HG03025 (cell line): ENCODE measurements at regions not wholly inside any gene's neighbourhood (a gene's known extent, or its start where the extent isn't known, plus 50 kb on each side); places are given as distances from the start of the nearest gene placed in this dataset.

Experiments
- ATAC-seq: cut with Tn5 transposase; IDR thresholded peaks from one replicate; pipeline ENCODE4 v1.9.1; 2021; ENCODE audit warnings: mild to moderate bottlenecking, moderate library complexity; ENCODE audit not compliant: unreplicated experiment, low FRiP score

DNA sequence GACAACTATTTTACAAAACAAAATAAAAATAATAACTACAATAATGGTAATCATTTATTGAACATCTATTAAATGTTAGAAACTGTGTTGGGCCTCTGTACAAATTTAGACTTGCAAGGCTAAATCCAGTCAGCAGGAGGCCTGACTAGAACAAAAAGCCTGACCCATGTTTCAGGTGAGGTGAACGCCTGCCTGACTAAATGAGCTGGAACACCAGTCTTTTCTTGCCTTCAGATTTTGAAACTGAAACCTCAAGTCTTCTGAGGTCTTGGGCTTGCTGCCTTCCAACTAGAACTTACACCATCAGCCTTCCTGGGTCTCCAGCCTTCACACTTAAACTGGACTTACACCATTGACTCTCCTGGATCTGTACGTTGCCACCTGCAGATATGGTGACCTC, 706.9 kb downstream of the TBL1XR1 start:
- no peak for ATAC-seq

DNA sequence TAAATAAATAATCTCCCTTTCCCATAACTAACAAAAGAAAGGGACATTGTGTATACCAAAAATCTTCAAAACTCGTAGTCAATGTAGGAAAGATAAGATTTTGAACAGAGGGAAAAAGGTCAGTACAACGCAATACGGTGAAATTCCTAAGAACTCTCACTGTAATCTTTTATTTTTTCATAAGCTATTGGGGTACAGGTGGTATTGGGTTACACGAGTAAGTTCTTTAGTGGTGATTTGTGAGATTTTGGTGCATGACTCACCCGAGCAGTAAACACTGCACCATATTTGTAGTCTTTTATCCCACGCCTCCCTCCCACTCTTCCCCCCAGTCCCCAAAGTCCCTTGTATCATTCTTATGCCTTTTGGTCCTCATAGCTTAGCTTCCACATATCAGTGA, 718.0 kb downstream of the TBL1XR1 start:
- ATAC-seq, result no peak

GRCh38 chr3:176469694-176470205, 727.5 kb downstream of the TBL1XR1 start:
- ATAC-seq, result no peak

DNA sequence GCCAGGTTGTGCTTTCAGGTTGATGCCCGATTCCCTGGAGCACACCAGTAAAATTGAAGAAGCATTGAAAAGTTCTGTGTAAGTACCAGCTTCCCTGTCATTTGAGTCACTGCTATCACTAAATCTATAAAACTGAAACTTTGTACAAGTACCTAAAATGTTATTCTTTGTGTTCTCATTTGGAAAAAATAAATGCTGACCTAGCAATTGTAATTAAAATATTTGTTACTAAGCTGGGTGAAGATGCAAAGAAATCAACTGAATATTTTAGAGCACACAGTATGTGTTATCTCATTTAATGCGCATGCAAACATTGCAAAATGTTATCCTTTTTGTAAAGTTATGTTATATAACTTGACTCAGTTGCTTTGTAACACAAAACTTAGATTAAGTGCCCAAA, 733.7 kb downstream of the TBL1XR1 start:
- ATAC-seq, result no peak

- no peak for ATAC-seq
Measured at GRCh38 chr3:176447369-176447768, 749.9 kb downstream of the TBL1XR1 start.

GRCh38 chr3:176442326-176442725, 755.0 kb downstream of the TBL1XR1 start:
- no peak for ATAC-seq

GRCh38 chr3:176439729-176440128, 757.6 kb downstream of the TBL1XR1 start:
- ATAC-seq, result no peak

GRCh38 chr3:176431991-176432390, 765.3 kb downstream of the TBL1XR1 start:
- ATAC-seq, result no peak

GRCh38 chr3:176431038-176431418, 766.3 kb downstream of the TBL1XR1 start:
- no peak for ATAC-seq

GRCh38 chr3:176430244-176431037, 766.8 kb downstream of the TBL1XR1 start:
- no peak for ATAC-seq

DNA sequence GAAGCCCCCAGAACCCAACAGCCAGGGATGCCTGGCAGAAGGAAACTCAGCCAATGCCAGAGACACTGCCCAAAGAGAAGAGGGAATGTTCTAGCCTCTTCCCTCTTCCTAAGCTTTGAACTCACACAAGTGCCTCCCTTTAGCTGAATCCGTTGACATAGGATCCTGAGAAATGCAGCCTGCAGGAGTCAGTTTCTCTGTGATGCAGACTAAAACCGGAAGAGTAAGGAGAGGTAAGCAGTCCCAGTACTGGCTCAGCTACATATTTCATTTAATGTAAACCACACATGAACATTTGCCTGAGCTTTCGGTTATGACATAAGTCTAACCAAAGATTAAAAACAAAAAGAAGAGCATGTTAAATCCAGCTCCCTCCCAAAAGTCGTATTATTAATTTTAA, 768.7 kb downstream of the TBL1XR1 start:
- ATAC-seq, result no peak

- ATAC-seq, result no peak
Measured at GRCh38 chr3:176426371-176426770, 770.9 kb downstream of the TBL1XR1 start.

DNA sequence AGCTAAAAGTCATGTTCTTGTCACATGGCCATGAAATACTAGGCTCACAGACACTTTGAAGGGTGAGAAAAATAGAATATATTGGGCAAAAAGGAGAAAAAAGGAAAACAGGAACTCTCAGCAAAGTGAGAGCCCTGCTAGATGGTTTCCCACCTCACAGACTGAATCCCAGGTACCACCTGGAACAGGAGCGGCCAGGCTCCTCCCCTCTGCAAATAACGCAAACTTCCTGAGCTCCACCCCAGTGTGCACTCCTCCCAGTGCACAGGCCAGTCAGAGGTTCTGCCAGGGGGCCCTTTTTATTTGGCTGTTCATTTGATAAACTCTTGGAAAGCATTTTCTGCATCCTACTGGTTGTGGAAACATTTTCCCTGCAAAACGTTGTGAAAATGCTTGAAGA, 780.4 kb downstream of the TBL1XR1 start:
- ATAC-seq, result no peak

- no peak for ATAC-seq
Measured at GRCh38 chr3:176415661-176416295, 781.5 kb downstream of the TBL1XR1 start.

- no peak for ATAC-seq
Measured at GRCh38 chr3:176412771-176413170, 784.5 kb downstream of the TBL1XR1 start.

GRCh38 chr3:176403531-176403930, 793.8 kb downstream of the TBL1XR1 start:
- ATAC-seq, result no peak

GRCh38 chr3:176401211-176401610, 796.1 kb downstream of the TBL1XR1 start:
- no peak for ATAC-seq

DNA sequence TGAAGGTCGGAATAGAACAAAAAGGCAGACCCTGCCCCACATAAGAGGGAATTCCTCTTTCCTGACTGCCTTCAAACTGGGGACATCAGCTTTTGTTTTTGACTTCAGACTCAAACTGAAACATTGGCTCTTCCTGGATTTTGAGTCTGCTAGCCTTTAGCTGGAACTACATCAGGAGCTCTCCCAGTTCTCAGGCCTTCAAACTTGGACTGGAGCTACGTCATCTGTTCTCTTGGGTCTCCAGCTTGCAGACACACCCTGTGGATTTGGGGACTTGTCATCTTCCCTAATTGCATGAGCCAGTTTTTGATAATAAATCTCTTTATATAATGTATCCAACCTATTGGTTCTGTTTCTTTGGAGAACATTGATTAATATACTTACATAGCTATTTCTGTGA, 798.1 kb downstream of the TBL1XR1 start:
- ATAC-seq, result no peak

DNA sequence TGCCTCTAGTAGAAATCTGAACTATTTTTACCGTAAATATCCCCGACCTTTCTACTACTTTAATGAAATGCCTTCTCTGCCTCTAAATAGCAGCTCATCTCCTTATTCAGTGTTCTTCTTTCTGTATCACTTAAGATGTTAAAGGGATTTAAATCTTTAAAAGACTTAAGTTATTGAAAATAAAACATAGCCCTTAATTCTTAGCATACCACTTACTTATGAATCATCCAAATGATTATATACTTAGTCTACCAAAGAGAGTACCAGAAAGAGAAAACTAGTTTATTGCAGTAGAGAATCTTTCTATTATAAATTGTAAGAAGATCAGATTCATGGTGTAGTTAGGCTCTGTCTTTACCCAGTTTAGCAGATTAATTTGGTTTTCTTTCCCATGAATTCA, 802.0 kb downstream of the TBL1XR1 start:
- no peak for ATAC-seq

- ATAC-seq, result no peak
Measured at GRCh38 chr3:176378789-176379188, 818.5 kb downstream of the TBL1XR1 start.

- no peak for ATAC-seq
Measured at GRCh38 chr3:176376531-176376930, 820.8 kb downstream of the TBL1XR1 start.

- no peak for ATAC-seq
Measured at GRCh38 chr3:176375519-176375918, 821.8 kb downstream of the TBL1XR1 start.
